ENCODE measurements at regions not wholly inside any gene's neighbourhood (a gene's known extent, or its start where the extent isn't known, plus 50 kb on each side); places are given as distances from the start of the nearest gene placed in this dataset.

DNA sequence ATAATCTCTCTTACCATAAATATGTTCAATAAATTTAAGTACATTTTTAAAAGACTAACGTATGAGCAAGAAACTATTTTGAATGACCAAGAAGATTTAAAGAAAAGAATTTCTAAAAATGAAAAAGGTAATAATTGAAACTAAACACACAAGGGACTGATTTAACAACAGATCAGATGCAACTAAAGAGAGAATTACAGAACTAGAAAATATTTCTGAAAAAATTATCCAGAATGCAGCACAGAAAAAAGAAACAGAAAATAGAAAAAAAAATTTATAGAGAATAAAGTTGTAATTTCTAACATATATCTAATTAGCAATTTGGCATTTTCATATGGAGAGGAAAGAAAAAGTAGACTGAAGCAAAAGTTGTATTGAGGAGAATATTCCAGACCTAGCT, 269.3 kb downstream of the TLE1 start:
- Mint-ChIP-seq H3K27ac (ENCODE audit: unreplicated experiment) (no peak overlapping the region), H3K4me3 (ENCODE audit: unreplicated experiment) (no peak overlapping the region), H3K27me3 (ENCODE audit: unreplicated experiment) (no peaks in the 10 kb centered on the region), H3K9me3 (ENCODE audit: unreplicated experiment) (no peaks in the 10 kb centered on the region), H3K4me1 (ENCODE audit: low read depth, unreplicated experiment) (no peaks in the 10 kb centered on the region), H3K36me3 (ENCODE audit: unreplicated experiment) (peaks cover 9% of the 10 kb centered on the region)
- TF ChIP-seq CTCF (IDR thresholded peaks at IDR 0.05; ENCODE audit: partially characterized antibody, unreplicated experiment): no peak
- DNase-seq: no peak

- Mint-ChIP-seq H3K36me3 (ENCODE audit: unreplicated experiment) (peaks cover 8% of the 10 kb centered on the region), H3K27ac (ENCODE audit: unreplicated experiment) (no peak overlapping the region)
- no peak for DNase-seq
Observed at GRCh38 chr9:81417941-81418340, 271.4 kb downstream of the TLE1 start.

GRCh38 chr9:81417299-81417675, 272.1 kb downstream of the TLE1 start:
- H3K36me3 Mint-ChIP-seq (ENCODE audit: unreplicated experiment): peaks cover 8% of the 10 kb centered on the region
- no peaks in the 10 kb centered on the region for H3K27me3 Mint-ChIP-seq (ENCODE audit: unreplicated experiment)
- no peak overlapping the region for H3K27ac Mint-ChIP-seq (ENCODE audit: unreplicated experiment)
- no peak for DNase-seq
- H3K4me3 Mint-ChIP-seq (ENCODE audit: unreplicated experiment): no peak overlapping the region
- no peak for TF ChIP-seq CTCF (IDR thresholded peaks at IDR 0.05; ENCODE audit: partially characterized antibody, unreplicated experiment)
- no peaks in the 10 kb centered on the region for H3K9me3 Mint-ChIP-seq (ENCODE audit: unreplicated experiment)
- H3K4me1 Mint-ChIP-seq (ENCODE audit: low read depth, unreplicated experiment): no peaks in the 10 kb centered on the region

More at GRCh38 chr9:81417941-81418340, 271.4 kb downstream of the TLE1 start:
- Mint-ChIP-seq H3K4me3 (ENCODE audit: unreplicated experiment) (no peak overlapping the region), H3K9me3 (ENCODE audit: unreplicated experiment) (no peaks in the 10 kb centered on the region), H3K27me3 (ENCODE audit: unreplicated experiment) (no peaks in the 10 kb centered on the region), H3K4me1 (ENCODE audit: low read depth, unreplicated experiment) (no peaks in the 10 kb centered on the region)
- TF ChIP-seq CTCF (IDR thresholded peaks at IDR 0.05; ENCODE audit: partially characterized antibody, unreplicated experiment): no peak

GRCh38 chr9:81416476-81417298, 272.7 kb downstream of the TLE1 start:
- Mint-ChIP-seq H3K27me3 (ENCODE audit: unreplicated experiment) (no peaks in the 10 kb centered on the region), H3K4me1 (ENCODE audit: low read depth, unreplicated experiment) (no peaks in the 10 kb centered on the region), H3K27ac (ENCODE audit: unreplicated experiment) (no peak overlapping the region), H3K36me3 (ENCODE audit: unreplicated experiment) (peaks cover 8% of the 10 kb centered on the region), H3K4me3 (ENCODE audit: unreplicated experiment) (no peak overlapping the region), H3K9me3 (ENCODE audit: unreplicated experiment) (no peaks in the 10 kb centered on the region)
- no peak for TF ChIP-seq CTCF (IDR thresholded peaks at IDR 0.05; ENCODE audit: partially characterized antibody, unreplicated experiment)
- no peak for DNase-seq

- Mint-ChIP-seq H3K4me3 (ENCODE audit: unreplicated experiment) (no peak overlapping the region), H3K9me3 (ENCODE audit: unreplicated experiment) (no peaks in the 10 kb centered on the region), H3K4me1 (ENCODE audit: low read depth, unreplicated experiment) (no peaks in the 10 kb centered on the region), H3K36me3 (ENCODE audit: unreplicated experiment) (no peaks in the 10 kb centered on the region), H3K27me3 (ENCODE audit: unreplicated experiment) (no peaks in the 10 kb centered on the region), H3K27ac (ENCODE audit: unreplicated experiment) (no peak overlapping the region)
- TF ChIP-seq CTCF (IDR thresholded peaks at IDR 0.05; ENCODE audit: partially characterized antibody, unreplicated experiment): no peak
- no peak for DNase-seq
Observed at GRCh38 chr9:81414836-81415235, 274.5 kb downstream of the TLE1 start.
